Peyer's patch (tissue), 4 donors: ENCODE measurements at regions not wholly inside any gene's neighbourhood (a gene's known extent, or its start where the extent isn't known, plus 50 kb on each side); places are given as distances from the start of the nearest gene placed in this dataset.
A peak's percentile ranks its signal among the peaks of the same experiment; 100 is the strongest.

Experiments
- DNase-seq, 3 donors: peaks; one replicate each; pipeline ENCODE4 v3.0.0-alpha.2; 2017 to 2019
- H3K27ac ChIP-seq, 4 donors: fragments of 200-600 bp; sonication (generic); one replicate each; pipeline ENCODE4 v1.5.1; 2016 to 2019
- H3K27me3 ChIP-seq, 2 donors: fragments of 200-600 bp; sonication (generic); one replicate each; pipeline ENCODE4 v1.5.1; 2019
- H3K36me3 ChIP-seq, 3 donors: fragments of 200-600 bp; sonication (generic); one replicate each; pipeline ENCODE4 v1.5.1; 2016 to 2019
- H3K4me1 ChIP-seq, 4 donors: fragments of 200-600 bp; sonication (generic); one replicate each; pipeline ENCODE4 v1.5.1; 2016 to 2019
- H3K4me3 ChIP-seq, 4 donors: fragments of 200-600 bp; sonication (generic); 1 replicate in 3 of 4; 2 replicates in 1 of 4; pipeline ENCODE4 v1.5.1; 2016 to 2019; ENCODE audit warnings: mild to moderate bottlenecking in 1 of 4
- H3K9me3 ChIP-seq, 4 donors: fragments of 200-600 bp; sonication (generic); one replicate each; pipeline ENCODE4 v1.5.1; 2016 to 2019; ENCODE audit warnings: mild to moderate bottlenecking in 1 of 4
- POLR2A ChIP-seq, 2 donors: fragments of 450-650 bp; IDR thresholded peaks; one replicate each; pipeline ENCODE4 v1.5.1; 2017; ENCODE audit warnings: antibody characterized with exemption in 2 of 2, mild to moderate bottlenecking in 2 of 2, moderate library complexity in 2 of 2
- TF ChIP-seq, protein P1 (sequence below), 6 experiments: fragments of 450-650 bp in 4 of 6; fragments of 200-600 bp in 2 of 6; sonication (generic) in 1 of 6; IDR thresholded peaks; one replicate each; pipeline ENCODE4 v1.5.1; 2017 to 2019; ENCODE audit warnings: antibody characterized with exemption in 6 of 6, mild to moderate bottlenecking in 3 of 6, moderate library complexity in 1 of 6

DNA sequence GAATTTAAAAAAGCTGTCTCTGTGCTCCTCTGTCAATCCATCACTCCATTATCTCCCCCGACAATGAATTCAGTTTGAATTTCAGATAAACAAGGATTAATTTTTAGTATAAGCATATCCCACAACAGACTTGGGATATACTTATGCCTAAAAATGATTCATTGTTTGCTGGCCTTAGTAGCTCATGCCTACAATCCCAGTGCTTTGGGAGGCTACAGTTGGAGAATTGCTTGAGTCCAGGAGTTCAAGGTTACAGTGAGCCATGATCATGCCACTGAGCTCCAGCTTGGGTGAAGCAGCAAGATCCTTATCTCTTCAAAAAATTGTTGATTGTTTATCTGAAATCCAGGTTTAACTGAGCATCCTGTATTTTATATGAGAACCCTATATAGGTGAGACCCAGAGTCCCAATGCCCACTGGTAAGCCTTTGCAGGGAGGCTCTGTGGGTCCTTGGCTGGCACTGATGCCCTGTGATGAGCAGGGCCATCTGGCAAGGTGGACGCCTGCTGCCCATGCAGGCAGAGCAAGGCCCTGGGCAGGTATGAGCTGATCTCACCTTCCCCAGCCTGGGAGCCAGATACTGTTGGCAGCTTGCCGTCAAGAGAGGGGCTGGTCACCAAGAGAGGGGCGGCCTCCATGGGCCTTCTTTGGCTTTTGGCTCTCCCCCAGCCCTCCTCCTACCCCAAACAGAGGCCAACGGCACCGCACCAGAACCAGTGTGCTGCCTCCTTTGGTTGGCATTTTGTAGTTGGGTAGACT is 158.7 kb downstream of the SEC14L1 start:
- Histone ChIP-seq H3K27me3 (no peaks in the 10 kb centered on the region), H3K4me1 (peaks cover 0 to 27% (median 0%) of the 10 kb centered on the region in 4 donors), H3K27ac (peak overlapping the region in 2 of 4 donors; percentile 37 to 72), H3K4me3 (no peak overlapping the region), H3K36me3 (peaks cover 0 to 13% (median 0%) of the 10 kb centered on the region in 3 donors), H3K9me3 (no peaks in the 10 kb centered on the region)
- no peak for DNase-seq
- TF ChIP-seq POLR2A (IDR thresholded peaks at IDR 0.05): no peak
- TF ChIP-seq, protein P1, sequence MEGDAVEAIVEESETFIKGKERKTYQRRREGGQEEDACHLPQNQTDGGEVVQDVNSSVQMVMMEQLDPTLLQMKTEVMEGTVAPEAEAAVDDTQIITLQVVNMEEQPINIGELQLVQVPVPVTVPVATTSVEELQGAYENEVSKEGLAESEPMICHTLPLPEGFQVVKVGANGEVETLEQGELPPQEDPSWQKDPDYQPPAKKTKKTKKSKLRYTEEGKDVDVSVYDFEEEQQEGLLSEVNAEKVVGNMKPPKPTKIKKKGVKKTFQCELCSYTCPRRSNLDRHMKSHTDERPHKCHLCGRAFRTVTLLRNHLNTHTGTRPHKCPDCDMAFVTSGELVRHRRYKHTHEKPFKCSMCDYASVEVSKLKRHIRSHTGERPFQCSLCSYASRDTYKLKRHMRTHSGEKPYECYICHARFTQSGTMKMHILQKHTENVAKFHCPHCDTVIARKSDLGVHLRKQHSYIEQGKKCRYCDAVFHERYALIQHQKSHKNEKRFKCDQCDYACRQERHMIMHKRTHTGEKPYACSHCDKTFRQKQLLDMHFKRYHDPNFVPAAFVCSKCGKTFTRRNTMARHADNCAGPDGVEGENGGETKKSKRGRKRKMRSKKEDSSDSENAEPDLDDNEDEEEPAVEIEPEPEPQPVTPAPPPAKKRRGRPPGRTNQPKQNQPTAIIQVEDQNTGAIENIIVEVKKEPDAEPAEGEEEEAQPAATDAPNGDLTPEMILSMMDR (IDR thresholded peaks at IDR 0.05): no peak

DNA sequence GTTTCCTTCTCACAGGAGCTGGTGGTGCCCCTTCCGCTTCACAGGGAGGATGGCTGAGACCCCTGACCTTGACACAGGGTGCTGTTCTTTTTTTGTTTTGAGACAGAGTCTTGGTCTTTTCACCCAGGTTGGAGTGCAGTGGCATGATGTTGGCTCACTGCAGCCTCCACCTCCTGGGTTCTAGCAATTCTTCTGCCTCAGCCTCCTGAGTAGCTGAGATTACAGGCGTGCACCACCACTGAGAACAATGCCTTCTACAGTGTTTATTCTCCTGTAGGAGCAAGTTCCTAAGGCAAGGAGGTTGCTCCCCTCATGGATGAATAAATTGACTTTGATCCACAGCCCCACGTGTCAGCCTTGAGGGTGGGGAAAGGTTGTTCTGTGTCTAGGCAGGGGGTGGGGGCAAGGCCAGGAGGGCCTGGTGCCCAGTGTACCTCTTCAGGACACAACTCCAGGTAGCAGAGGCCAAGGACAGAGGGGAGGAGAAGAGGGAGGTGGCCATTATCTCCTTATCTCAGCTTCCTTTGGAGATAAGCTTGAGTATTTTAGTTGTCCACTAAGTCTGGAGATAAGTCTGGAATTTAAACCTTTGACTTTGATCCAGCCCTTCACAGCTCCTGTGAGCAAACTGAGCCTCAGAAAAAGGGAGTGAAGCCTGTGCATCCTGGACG is 159.4 kb downstream of the SEC14L1 start:
- no peaks in the 10 kb centered on the region for H3K27me3 ChIP-seq
- no peak overlapping the region for H3K4me3 ChIP-seq
- TF ChIP-seq, protein P1 (IDR thresholded peaks at IDR 0.05): no peak
- TF ChIP-seq POLR2A (IDR thresholded peaks at IDR 0.05): peak in 1 of 2 donors; percentile 11
- H3K27ac ChIP-seq: peak overlapping the region in 2 of 4 donors; percentile 37 to 72
- peak in 2 of 3 donors; percentile 69 to 78 for DNase-seq
- H3K36me3 ChIP-seq: peaks cover 0 to 6% (median 0%) of the 10 kb centered on the region in 3 donors
- no peaks in the 10 kb centered on the region for H3K9me3 ChIP-seq
- peaks cover 0 to 34% (median 0%) of the 10 kb centered on the region in 4 donors for H3K4me1 ChIP-seq

DNA sequence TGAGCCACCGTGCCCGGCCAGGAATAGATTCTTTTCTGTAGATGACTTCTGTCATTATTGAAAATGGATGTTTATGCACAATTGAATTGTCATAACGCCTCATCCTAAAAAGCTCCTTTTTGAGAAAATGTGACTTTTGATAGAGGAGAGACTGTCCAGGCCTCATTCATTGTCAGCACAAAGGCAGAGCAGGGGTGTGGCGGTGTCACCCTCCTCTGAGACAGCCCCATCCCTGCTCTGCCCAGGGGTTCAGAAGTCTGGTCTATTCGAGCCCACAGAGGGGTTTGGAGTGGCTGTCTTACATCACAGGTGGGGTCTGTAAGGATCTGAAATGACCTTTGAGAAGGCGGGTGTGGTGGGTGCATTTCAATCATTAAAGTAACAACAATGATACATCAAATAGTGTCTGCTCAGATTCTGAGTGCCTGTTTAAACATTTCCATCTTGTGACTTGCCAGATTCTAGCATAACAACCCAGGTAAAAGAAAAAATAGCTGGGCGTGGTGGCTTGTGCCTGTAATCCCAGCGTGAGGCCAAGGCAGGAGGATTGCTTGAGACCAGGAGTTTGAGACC is 161.0 kb downstream of the SEC14L1 start:
- H3K36me3 ChIP-seq: peaks cover 0 to 4% (median 0%) of the 10 kb centered on the region in 3 donors
- H3K27ac ChIP-seq: peak overlapping the region in 2 of 4 donors; percentile 6 to 14
- no peak overlapping the region for H3K4me3 ChIP-seq
- H3K9me3 ChIP-seq: no peaks in the 10 kb centered on the region
- no peak for DNase-seq
- TF ChIP-seq POLR2A (IDR thresholded peaks at IDR 0.05): no peak
- TF ChIP-seq, protein P1 (IDR thresholded peaks at IDR 0.05): no peak
- no peaks in the 10 kb centered on the region for H3K27me3 ChIP-seq
- peaks cover 0 to 47% (median 0%) of the 10 kb centered on the region in 4 donors for H3K4me1 ChIP-seq

DNA sequence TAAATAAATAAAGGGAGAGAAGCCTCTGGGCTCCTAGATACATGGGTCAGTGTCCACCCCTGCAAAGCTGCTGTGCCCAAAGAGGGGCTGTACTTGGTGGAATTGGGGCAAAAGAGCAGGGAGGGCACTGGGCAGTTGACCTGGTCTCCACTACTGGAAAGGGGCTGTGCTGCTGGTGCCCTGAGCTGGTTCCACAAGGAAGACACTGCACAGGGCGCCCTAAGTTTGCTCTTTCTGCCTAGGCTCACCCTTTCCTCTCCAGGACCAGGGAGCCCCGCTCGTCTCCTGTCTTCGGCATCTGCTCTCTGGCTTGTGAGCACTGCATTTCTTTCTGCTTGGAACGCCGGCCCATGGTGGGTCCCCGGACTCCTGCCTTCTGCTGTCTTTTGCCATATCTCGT is 161.9 kb downstream of the SEC14L1 start:
- no peak for DNase-seq
- Histone ChIP-seq H3K27me3 (no peaks in the 10 kb centered on the region), H3K9me3 (no peaks in the 10 kb centered on the region), H3K4me1 (peaks cover 0 to 53% (median 0%) of the 10 kb centered on the region in 4 donors), H3K36me3 (peaks cover 0 to 4% (median 0%) of the 10 kb centered on the region in 3 donors), H3K27ac (no peak overlapping the region), H3K4me3 (no peak overlapping the region)
- TF ChIP-seq, protein P1 (IDR thresholded peaks at IDR 0.05): no peak
- no peak for TF ChIP-seq POLR2A (IDR thresholded peaks at IDR 0.05)

DNA sequence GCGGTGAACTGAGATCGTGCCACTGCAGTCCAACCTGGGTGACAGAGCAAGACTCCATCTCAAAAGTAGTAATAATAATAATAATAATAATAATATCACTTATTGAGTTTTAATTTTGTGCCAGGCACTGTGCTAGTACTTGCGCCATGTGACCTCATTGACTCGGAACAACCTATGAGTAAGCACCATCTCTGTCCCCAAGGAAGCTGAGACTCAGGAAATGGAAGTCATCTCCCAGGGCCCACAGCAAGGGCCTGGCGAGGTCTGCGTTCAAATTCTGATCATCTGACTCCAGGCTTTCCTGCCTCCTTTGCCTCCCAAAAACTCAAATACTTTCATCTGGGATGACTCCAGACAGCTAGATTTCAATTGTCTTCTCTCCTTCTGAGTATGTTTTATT is 162.9 kb downstream of the SEC14L1 start:
- Histone ChIP-seq H3K9me3 (no peaks in the 10 kb centered on the region), H3K4me3 (no peak overlapping the region), H3K36me3 (peaks cover 0 to 4% (median 0%) of the 10 kb centered on the region in 3 donors), H3K27me3 (no peaks in the 10 kb centered on the region), H3K4me1 (peaks cover 0 to 54% (median 0%) of the 10 kb centered on the region in 4 donors), H3K27ac (no peak overlapping the region)
- TF ChIP-seq POLR2A (IDR thresholded peaks at IDR 0.05): no peak
- TF ChIP-seq, protein P1 (IDR thresholded peaks at IDR 0.05): no peak
- no peak for DNase-seq
